NCI-H524 (cell line): ENCODE measurements at regions not wholly inside any gene's neighbourhood (a gene's known extent, or its start where the extent isn't known, plus 50 kb on each side); places are given as distances from the start of the nearest gene placed in this dataset.

Experiments used
- DNase-seq, 2 experiments: peaks; one replicate each; lab custom pipeline; 2025; lab: John Stamatoyannopoulos, UW

- DNase-seq, result no peak
Observed at GRCh38 chr2:153196378-153197058, 282.0 kb downstream of the RPRM start.

GRCh38 chr2:153195342-153195741, 283.2 kb downstream of the RPRM start:
- DNase-seq, result no peak

- no peak for DNase-seq
Observed at GRCh38 chr2:153189091-153189888, 289.3 kb downstream of the RPRM start.

GRCh38 chr2:153179808-153180207, 298.8 kb downstream of the RPRM start:
- no peak for DNase-seq

GRCh38 chr2:153169609-153170008, 309.0 kb downstream of the RPRM start:
- DNase-seq, result no peak

- peak in 1 of 2 experiments; percentile 17 for DNase-seq
Observed at GRCh38 chr2:153165021-153165420, 313.5 kb downstream of the RPRM start.

- peak; percentile 39 to 62 for DNase-seq
Observed at GRCh38 chr2:153163055-153163454, 315.5 kb downstream of the RPRM start.

- DNase-seq, result no peak
Observed at GRCh38 chr2:153156743-153157142, 321.8 kb downstream of the RPRM start.

GRCh38 chr2:153152036-153152435, 326.5 kb downstream of the RPRM start:
- no peak for DNase-seq

- peak; percentile 81 to 97 for DNase-seq
Observed at GRCh38 chr2:153145470-153145978, 333.0 kb downstream of the RPRM start.

GRCh38 chr2:153143540-153143939, 335.0 kb downstream of the RPRM start:
- no peak for DNase-seq

GRCh38 chr2:153140498-153140897, 338.1 kb downstream of the RPRM start:
- DNase-seq, result no peak

- no peak for DNase-seq
Observed at GRCh38 chr2:153138651-153139375, 339.7 kb downstream of the RPRM start.

GRCh38 chr2:153136216-153136615, 342.3 kb downstream of the RPRM start:
- no peak for DNase-seq

- no peak for DNase-seq
Observed at GRCh38 chr2:153134725-153135124, 343.8 kb downstream of the RPRM start.

- no peak for DNase-seq
Observed at GRCh38 chr2:153133716-153134115, 344.8 kb downstream of the RPRM start.

- DNase-seq, result no peak
Observed at GRCh38 chr2:153132418-153132817, 346.1 kb downstream of the RPRM start.

- DNase-seq, result no peak
Observed at GRCh38 chr2:153115141-153115540, 363.4 kb downstream of the RPRM start.

- no peak for DNase-seq
Observed at GRCh38 chr2:153110486-153110885, 368.1 kb downstream of the RPRM start.

GRCh38 chr2:153109793-153110192, 368.8 kb downstream of the RPRM start:
- DNase-seq, result no peak

GRCh38 chr2:153106802-153107477, 371.6 kb downstream of the RPRM start:
- no peak for DNase-seq
